GM19238 (cell line): ENCODE measurements at regions not wholly inside any gene's neighbourhood (a gene's known extent, or its start where the extent isn't known, plus 50 kb on each side); places are given as distances from the start of the nearest gene placed in this dataset.

Experiments
- DNase-seq: peaks from one replicate; pipeline ENCODE4 v3.0.0; 2011; ENCODE audit warnings: low spot score; ENCODE audit not compliant: insufficient read length

DNA sequence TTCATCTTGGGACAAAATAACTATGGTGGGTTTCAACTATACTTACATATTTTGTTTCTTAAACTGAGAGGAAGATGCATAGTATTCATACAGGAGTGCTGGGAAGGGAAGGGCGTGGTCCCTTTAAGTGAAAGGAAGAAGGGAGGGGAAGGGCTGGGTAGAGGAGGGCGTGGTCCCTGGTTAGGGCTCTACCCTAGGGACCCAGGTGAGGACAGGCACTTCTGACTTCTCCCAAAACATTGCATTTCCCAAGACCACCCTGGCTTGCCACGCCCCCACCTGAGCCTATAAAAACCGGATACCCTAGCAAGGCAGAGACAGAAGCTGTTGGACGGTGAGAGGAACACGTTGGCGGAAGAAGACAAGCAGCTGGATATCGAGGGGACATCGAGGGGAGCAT, 157.6 kb upstream of the PLXNA4 start:
- no peak for DNase-seq

DNA sequence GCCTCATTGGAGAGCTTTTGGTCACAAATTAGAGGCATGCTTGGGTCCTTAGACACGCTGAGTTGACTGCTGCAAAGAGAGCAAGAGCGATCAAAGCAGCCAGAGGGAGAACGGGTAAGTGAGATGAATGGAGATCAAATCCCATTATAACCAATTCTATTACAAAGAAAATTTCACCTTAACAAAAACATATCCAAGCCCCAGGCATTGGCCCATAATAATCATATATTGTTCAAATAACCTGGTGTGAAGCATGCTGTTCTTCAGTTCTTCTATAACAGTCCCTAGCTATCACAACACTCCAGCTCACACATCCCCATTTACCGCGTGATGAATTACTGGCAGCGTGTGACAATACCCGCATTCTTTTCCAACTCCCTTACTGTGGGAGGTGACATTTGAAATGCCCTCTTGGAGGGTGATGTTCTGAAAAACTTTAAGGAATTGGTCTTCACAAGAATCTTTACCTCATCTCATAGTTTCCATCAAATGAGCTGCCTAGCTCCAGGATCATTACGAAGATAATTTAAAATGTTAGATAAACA, 156.1 kb upstream of the PLXNA4 start:
- no peak for DNase-seq

- DNase-seq, result no peak
Observed at GRCh38 chr7:132730105-132730504, 153.8 kb upstream of the PLXNA4 start.

- no peak for DNase-seq
Observed at GRCh38 chr7:132723506-132724081, 147.3 kb upstream of the PLXNA4 start.

GRCh38 chr7:132720835-132721234, 144.6 kb upstream of the PLXNA4 start:
- no peak for DNase-seq

- no peak for DNase-seq
Observed at GRCh38 chr7:132713893-132714292, 137.6 kb upstream of the PLXNA4 start.

DNA sequence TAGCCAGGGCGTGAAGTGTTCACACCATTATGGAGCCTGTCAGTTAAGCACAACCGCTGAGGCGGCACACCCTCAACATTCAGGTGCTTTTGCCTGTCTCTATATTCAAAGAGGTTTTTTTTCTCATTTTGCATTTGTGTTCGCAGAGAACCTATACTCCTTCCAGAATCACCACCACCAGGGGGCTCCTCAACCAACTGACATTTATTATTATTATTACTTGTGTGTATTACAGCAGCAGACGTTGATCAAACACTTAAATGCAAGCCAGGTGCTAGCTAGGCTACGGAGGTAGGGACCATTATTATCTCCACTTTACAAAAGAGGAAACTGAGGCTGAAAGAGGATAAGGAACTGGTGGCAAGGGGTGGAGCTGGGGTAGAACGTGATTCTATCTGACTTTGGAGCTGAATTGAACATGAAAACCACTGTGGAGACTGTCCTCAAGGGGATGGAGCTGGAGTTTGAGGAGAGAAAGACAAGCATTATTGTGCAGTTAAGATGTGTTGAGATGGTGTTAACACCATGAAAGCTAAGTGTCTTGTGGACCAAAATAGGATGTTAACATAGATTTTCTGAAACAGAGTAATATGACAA, 133.8 kb upstream of the PLXNA4 start:
- no peak for DNase-seq

- DNase-seq, result no peak
Observed at GRCh38 chr7:132708470-132708869, 132.2 kb upstream of the PLXNA4 start.

GRCh38 chr7:132705146-132705545, 128.9 kb upstream of the PLXNA4 start:
- no peak for DNase-seq

GRCh38 chr7:132703742-132704141, 127.5 kb upstream of the PLXNA4 start:
- DNase-seq, result no peak

- no peak for DNase-seq
Observed at GRCh38 chr7:132697003-132697402, 120.7 kb upstream of the PLXNA4 start.

DNA sequence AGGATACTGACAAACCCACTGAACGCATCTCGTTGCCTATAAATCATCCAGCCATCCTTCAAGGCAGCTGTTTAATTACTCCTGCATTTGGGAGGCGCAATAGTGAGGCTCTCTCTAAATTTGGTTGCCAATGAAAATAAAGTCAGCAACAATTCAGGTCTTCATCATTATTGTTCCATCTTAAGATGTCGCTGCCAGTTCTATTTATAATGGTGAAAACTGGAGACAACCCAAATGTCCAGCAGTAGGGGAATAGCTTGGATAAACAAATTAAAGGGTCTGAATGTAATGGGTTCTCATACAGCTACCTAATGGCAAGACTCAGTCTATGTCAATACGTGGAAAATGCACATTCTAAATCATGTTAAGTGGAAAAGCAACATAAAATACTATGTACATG, 120.1 kb upstream of the PLXNA4 start:
- no peak for DNase-seq

DNA sequence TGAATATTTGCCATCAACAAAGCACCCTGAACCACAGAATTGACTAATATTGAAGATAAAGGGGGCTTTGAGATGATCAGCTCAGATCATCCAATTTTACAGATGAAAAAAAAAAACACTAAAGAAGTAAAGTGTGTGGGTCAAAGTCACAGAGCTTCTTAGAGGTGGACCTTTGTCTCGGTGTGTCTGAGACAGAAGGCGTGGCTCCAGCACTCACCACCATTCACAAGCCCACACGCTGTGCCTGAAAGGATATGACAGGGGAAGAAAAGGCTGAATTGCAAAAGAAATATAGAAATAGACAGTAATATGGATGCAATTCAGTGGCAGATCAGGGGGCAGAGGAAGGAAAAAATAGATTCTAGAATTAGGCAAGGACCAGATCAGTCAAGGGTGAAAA, 114.9 kb upstream of the PLXNA4 start:
- DNase-seq, result no peak

- no peak for DNase-seq
Observed at GRCh38 chr7:132690174-132690573, 113.9 kb upstream of the PLXNA4 start.

DNA sequence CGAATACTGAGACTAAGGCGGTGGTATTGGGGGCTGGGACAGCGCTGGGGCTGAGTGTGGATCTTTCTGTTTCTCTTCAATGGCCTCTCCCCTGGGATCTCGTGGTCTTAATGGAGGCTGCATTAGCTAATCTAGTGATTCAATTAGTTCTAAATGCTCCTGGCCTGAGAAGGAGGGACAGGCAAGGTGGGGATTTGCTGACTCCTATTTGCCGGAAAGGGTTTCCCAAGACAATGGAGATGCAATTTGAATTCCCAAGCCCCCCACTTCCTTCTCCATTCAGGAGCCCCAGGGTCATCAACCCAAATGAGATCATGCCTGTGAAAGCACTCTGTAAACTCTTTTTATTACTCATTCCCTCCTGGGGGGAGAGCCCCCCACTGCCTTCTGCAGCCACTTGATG, 111.7 kb upstream of the PLXNA4 start:
- no peak for DNase-seq

- DNase-seq, result no peak
Observed at GRCh38 chr7:132687016-132687415, 110.7 kb upstream of the PLXNA4 start.

GRCh38 chr7:132685277-132685676, 109.0 kb upstream of the PLXNA4 start:
- no peak for DNase-seq

DNA sequence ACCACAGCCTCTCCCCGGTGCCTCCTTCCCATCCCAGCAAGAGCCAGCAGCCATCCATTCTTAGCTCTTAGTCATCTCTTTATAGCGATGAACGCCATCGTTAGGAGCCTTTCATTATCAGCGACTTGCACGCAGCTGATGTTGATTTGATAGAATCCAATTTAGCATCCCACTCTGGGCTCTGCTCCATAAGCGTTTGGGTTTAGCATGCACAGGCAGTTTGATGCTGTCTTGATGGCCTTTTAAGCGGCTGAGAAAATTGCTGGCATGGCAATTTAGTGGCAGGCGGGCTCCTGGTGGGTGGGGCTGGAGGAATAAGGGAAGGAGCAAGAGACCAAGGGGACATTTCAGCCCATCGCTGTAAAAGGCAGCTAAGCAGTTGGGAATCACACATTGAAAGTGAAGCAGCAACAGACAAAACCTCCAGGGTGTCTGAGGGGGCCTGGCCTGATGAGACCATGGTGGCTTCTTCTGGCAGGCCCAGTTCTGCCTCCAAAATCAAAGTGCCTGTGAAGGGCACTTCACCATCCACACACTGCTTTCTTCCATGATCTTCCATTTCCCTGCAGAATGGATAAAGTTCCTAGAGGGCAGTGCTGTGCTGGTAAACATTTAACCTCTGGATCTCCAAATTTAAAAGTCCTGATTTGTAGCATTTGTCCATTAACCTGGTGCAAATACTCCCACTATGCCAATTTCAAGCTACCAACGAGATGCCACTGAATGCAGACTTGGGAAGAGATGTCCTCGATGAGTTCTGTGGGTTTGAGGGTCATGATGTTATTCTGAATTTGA, 107.8 kb upstream of the PLXNA4 start:
- DNase-seq, result no peak

GRCh38 chr7:132681951-132682350, 105.7 kb upstream of the PLXNA4 start:
- no peak for DNase-seq

DNA sequence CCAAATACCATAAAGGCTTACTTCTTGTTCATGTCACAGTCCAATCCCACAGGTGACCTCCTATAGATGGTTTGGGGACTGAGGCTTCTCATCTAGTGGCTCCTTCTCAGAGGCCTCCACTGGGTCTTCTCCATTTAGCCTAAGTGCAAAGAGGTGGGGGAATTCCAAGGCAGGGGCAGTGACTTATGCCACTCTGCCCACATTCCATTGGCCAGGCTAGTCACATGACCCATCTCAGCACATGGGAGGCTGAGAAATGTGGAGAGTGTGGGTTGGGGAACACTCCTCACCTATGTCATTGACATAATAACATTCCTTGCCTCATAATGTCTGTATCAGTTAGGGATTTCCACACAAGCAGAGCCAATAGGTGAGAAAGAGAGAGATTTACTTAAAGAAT, 104.3 kb upstream of the PLXNA4 start:
- DNase-seq, result no peak

DNA sequence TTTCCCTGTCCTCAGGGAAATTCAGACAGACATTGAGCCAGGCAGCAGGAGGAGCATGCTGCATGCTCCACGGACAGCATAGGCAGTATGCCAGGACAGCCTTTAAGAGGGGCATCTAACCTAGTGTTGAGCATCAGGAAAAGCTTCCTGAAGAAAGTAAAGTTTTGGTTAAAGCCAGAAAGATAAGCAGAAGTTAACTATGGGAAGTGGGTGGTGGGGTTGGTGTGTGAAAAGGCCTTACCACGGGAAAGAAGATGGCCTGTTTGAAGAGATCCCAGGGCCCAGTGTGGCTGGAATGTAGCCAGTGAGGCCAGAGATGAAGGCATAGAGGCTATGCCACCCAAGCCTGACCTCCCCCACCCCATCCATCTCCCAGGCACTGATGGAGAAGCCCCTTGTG, 102.4 kb upstream of the PLXNA4 start:
- DNase-seq, result no peak

DNA sequence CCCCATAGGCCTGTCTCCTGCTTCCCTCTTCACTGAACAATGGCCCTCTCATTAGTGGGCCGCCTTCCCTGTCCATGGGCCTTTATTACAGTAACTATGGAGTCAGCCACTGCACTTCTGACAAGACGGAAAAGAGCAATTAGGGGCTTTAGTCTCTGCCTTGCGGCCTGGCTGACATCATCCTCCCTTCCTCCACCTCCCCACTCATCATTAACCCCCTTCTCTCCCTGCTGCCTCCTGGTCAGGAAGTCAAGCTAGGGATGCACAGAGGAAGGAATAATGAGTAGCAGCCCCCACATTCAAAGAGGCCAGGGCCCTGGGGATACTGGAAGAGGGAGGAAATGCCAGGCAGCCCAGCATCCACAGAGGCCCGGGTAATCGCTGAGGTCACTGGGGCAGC, 101.6 kb upstream of the PLXNA4 start:
- no peak for DNase-seq
